HUDEP-2 (cell line): ENCODE measurements at regions not wholly inside any gene's neighbourhood (a gene's known extent, or its start where the extent isn't known, plus 50 kb on each side); places are given as distances from the start of the nearest gene placed in this dataset.

Source experiments
- DNase-seq, 76 experiments: peaks; one replicate each; lab custom pipeline; 2025; ENCODE audit not compliant: unreplicated experiment in 76 of 76; lab: John Stamatoyannopoulos, UW

DNA sequence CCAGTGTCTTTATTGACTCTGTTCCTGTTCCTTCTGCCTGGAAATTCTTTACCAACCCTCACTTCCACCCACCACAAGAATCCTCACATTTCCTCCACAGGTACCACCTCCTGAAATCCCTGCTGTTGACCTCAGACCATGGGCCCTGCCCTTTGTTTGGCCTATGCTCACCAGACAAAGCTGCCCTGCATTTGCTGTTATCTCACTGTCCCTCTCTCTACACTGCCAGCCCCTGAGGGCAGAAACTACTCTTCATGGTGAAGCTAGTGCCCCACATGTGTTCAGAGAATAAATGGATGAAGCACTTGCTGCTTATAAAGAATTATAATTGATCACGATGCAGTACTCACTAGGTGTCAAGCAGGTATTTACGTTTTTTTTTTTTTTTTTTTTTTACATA is 608.4 kb downstream of the TSN start:
- DNase-seq, result no peak

DNA sequence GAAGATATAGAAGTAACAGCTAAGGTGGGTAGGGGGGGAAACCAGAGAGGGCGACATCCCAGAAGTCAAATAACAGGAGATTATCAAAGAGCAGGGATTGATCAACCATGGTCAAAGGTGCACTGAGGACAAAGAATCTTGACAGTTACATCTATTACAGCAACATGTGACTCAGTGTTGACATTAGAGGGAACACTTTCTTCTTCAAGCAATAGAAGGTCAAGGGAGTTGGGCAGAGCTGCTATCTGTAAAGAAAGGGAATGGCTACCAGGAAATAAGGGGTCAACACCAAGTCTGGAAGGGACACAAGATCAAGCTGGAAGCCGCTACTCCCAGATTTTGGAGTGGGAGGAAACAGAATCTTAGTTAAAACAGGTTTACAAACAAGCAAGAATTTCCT is 611.0 kb downstream of the TSN start:
- DNase-seq, result no peak

DNA sequence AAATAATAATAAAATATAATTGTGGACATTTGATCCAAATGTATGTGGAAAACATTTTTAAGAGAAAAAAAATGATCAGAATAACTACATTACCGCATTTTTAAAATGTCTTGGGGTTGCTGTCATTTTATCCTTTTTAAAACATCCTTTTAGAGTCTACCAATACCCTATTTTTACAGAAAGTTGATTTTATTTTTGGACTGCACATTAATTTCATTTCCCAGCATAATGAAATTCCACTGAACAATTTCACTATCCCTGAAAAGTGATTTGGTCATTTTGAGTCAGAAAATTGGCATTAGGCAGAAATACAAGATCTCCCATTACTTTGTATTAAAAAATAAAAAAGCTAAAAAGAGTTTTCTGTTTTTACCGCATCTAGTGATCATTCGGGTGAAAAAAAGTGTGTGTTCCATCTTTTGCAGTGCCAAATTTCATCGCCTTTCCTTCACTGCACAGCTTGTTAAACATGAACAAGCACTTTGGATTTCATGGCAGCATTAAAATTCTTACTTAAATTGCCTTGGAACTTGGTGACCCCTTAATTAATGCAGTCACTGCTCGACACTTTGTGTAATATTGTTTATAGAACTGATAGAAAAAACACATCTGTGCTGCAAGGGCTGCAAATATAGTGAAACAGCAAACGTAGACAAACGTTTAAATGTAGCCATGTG is 611.7 kb downstream of the TSN start:
- no peak for DNase-seq

DNA sequence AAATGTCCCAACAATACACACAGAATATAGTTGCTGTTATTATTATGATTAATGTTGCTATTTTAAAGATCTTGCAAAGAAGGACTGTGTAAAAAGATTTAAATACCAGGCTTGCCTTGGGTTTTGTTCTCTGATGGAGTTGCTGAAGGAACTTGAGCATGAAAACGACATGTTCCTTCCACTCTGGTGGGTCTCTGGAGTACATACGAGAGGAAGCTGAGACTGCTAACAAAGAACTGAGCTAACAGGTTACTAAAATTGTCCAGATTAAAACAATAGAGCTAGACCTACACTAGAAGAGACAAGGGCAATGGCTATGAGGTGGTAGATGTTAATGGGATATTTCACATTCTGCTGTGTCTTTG is 612.2 kb downstream of the TSN start:
- no peak for DNase-seq

DNA sequence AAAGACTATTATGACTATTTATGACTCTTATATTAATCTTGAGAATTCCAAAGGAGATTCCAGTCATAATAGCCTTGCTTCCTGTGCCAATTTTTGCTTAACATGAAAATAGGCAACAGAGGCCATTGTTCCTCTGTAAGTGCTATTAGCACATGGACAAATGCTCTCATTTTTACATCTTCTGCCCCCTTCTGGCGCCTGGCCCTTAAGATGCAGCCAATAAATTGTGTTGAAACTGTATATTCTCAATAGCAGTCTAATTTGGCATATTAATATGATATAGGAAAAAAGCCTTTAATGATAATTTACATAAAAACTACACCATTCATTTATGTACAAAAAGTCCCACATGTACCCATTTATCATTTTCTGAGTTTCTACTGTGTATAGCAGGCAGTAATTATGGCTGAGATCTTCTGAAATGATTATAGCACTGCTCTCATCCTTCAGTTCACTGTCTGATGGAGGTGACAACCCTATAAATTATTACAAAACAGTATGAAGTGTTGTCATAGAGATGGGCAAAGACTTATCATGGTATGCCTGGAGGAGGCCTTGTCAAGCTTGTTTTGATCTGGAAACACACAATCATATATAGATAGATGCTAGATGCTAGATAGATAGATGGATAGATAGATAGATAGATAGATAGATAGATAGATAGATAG is 613.3 kb downstream of the TSN start:
- DNase-seq, result peak in 3 of 76 experiments; percentile 4 to 7 (median 4)

DNA sequence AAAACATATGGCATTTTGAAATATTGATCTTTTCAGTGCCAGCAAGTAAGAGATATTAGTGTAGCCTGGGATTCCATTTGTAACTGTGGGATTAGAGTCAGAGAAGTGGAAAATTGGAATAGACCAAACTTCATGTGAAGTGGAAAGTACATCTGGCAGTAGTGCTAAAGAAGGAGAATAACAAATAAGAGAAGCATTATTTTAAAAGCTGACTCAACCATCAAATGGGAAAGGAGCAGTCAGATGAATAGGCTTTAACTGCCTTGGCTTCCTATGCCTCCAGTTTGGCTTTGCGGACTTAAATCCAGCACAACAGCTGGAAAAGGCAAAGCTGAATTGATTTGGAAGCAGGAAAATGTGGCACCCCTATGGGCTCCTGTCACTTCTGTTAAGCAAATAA is 623.1 kb downstream of the TSN start:
- no peak for DNase-seq

GRCh38 chr2:122384768-122385333 is 629.4 kb downstream of the TSN start:
- no peak for DNase-seq

GRCh38 chr2:122388208-122388607 is 632.8 kb downstream of the TSN start:
- DNase-seq, result no peak

- DNase-seq, result no peak
Measured at GRCh38 chr2:122389694-122390093, 634.2 kb downstream of the TSN start.

DNA sequence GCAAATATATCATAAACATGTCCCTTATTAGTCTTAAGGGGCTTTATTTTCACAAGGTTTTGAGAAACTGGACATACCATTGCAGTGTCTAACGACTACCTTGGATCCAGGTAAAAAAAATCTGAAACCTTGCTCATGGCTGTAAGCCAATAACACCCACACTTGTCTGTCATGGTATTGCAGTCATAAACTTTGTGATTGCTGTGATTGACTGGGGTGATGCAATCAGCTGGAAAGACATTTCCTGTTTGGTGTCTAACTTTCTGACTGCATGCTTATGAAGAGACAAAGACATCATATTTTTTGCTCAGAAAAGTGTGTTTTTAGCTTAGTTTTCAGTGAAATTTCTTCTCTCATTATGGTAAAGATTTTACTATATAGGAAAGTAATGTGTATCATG is 635.0 kb downstream of the TSN start:
- no peak for DNase-seq

DNA sequence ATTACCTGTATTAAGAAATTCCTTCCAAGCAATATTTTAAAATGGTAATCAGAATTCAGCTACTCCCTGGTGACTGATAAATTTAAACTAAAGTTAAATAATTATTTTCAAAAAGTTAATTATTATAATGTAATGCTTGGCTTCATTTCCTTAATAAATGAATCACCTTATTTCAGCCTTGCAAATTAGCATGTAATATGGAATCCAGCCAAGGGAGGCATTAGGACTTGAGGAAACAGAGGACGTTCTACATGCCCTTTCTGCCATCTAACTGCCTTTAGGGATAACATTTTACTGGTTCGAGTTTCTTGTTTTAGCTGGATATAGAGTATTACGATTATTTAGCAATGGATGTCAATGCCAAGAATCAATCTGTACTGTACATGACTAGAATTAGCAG is 636.3 kb downstream of the TSN start:
- no peak for DNase-seq

- DNase-seq, result no peak
Measured at GRCh38 chr2:122395687-122396086, 640.2 kb downstream of the TSN start.

DNA sequence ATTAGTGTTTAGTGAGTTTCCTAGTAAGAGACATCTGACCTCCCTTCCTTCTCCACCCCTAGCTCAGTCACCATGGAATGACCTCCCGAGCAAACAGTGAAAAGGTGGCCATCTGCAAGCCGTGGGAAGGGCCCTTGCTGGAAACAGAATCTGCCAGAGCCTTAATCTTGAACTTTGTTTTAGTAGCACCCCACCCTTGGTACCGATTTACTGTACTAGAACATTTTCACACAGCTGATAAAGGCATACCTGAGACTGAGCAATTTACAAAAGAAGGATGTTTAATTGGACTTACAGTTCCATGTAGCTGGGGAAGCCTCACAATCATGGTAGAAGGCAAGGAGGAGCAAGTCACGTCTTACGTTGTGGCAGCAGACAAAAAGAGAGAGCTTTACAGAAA is 655.8 kb downstream of the TSN start:
- DNase-seq, result no peak

GRCh38 chr2:122412360-122412759 is 656.9 kb downstream of the TSN start:
- DNase-seq, result no peak

GRCh38 chr2:122414902-122415301 is 659.5 kb downstream of the TSN start:
- DNase-seq, result no peak

- DNase-seq, result no peak
Measured at GRCh38 chr2:122417114-122417513, 661.7 kb downstream of the TSN start.

- DNase-seq, result no peak
Measured at GRCh38 chr2:122421775-122422174, 666.3 kb downstream of the TSN start.

GRCh38 chr2:122422384-122422991 is 667.0 kb downstream of the TSN start:
- DNase-seq, result no peak

DNA sequence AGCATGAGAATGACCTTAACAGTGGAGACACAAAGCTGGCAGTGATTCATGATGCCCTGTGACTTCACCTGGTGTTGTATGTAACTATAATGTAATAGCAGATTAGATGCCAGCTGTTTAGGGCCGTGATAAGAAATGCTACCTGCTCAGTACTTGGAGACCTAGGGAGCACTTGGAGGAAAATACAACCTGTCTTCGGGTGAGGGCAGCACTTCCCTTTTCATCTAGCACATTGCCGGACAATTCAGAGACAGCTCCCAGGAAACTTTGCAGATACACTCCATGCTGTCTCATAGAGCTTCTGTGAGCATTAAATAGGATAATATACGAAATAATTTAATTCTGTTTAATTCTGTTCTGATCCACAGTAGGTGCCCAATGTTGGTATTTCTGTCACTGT is 668.5 kb downstream of the TSN start:
- no peak for DNase-seq

DNA sequence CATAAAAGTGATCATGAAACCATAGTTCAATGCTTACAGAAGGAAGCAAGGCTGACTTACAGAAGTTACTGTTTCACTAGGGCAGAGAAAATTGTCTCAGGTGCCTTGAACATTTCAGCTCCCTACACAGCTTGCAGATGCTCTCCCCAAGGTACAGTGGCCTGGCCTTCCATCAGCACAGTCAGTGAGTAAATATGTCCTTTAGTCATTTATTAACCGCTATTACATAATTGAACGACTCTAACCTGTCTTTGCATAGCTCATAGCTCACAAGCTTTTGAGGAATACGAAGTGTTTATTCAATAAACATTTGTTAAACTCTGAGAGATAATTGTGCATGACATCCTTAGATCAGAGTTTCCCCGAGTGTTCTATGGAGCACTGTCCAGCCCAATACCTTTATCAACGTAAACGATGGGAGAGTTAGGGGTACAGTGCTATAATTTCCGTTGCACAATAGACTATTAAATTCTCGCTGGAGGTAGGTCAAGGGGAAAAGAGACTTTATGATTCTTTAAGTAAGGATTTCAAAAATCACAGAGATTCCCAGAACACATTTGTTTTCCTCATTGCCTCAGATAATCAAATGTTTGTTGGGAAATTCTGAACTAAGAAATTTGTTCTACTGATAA is 677.8 kb downstream of the TSN start:
- no peak for DNase-seq

- DNase-seq, result no peak
Measured at GRCh38 chr2:122445003-122445402, 689.6 kb downstream of the TSN start.

DNA sequence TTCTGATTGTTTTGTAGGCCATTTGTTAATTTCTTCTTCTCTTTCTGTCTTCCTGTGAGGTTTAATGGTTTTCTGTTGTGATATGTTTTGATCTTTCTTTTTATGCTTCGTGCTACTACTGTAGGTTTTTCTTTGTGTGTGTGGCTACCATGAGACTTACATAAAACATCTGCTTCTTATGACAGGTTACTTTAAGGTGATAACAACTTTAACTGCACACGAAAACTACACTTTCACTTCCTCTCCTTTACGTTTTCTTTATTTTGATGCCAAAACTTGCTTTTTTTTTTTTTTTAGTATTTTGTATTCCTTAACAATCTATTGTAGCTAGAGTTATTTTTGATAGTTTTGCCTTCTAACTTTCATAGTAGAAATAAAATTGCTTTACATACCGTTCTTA is 691.3 kb downstream of the TSN start:
- DNase-seq, result no peak
